ENCODE measurements at regions not wholly inside any gene's neighbourhood (a gene's known extent, or its start where the extent isn't known, plus 50 kb on each side); places are given as distances from the start of the nearest gene placed in this dataset.
"Not testable (repeated sequence)": the region's sequence is repeated elsewhere in the genome, so short reads cannot be mapped to it uniquely, and the experiment has no call there.

GRCh38 chr5:131005963-131006684, 158.9 kb downstream of the HINT1 start:
- no peak for DNase-seq

- no peak for DNase-seq
Measured at GRCh38 chr5:131001507-131001906, 163.5 kb downstream of the HINT1 start.

GRCh38 chr5:131000289-131000688, 164.8 kb downstream of the HINT1 start:
- DNase-seq: no peak

GRCh38 chr5:130996720-130997119, 168.3 kb downstream of the HINT1 start:
- not testable (repeated sequence) for DNase-seq

- DNase-seq: no peak
Measured at GRCh38 chr5:130995851-130996250, 169.2 kb downstream of the HINT1 start.

- no peak for DNase-seq
Measured at GRCh38 chr5:130995254-130995515, 169.9 kb downstream of the HINT1 start.

GRCh38 chr5:130994496-130995253, 170.4 kb downstream of the HINT1 start:
- DNase-seq: no peak

GRCh38 chr5:130992621-130993020, 172.4 kb downstream of the HINT1 start:
- DNase-seq: no peak

- no peak for DNase-seq
Measured at GRCh38 chr5:130992095-130992494, 173.0 kb downstream of the HINT1 start.

- no peak for DNase-seq
Measured at GRCh38 chr5:130985776-130986175, 179.3 kb downstream of the HINT1 start.

- no peak for DNase-seq
Measured at GRCh38 chr5:130981663-130982062, 183.4 kb downstream of the HINT1 start.

- DNase-seq: no peak
Measured at GRCh38 chr5:130978475-130978874, 186.6 kb downstream of the HINT1 start.

GRCh38 chr5:130976493-130976892, 188.6 kb downstream of the HINT1 start:
- DNase-seq: no peak

GRCh38 chr5:130975847-130976246, 189.2 kb downstream of the HINT1 start:
- DNase-seq: no peak

- no peak for DNase-seq
Measured at GRCh38 chr5:130975299-130975698, 189.8 kb downstream of the HINT1 start.

- no peak for DNase-seq
Measured at GRCh38 chr5:130974021-130974683, 190.9 kb downstream of the HINT1 start.

GRCh38 chr5:130966990-130967525, 198.0 kb downstream of the HINT1 start:
- no peak for DNase-seq

GRCh38 chr5:130965920-130966319, 199.1 kb downstream of the HINT1 start:
- no peak for DNase-seq

GRCh38 chr5:130965360-130965759, 199.7 kb downstream of the HINT1 start:
- DNase-seq: no peak

- no peak for DNase-seq
Measured at GRCh38 chr5:130964231-130965202, 200.5 kb downstream of the HINT1 start.

- DNase-seq: no peak
Measured at GRCh38 chr5:130963798-130964197, 201.3 kb downstream of the HINT1 start.

- DNase-seq: no peak
Measured at GRCh38 chr5:130957151-130957550, 207.9 kb downstream of the HINT1 start.

- DNase-seq: no peak
Measured at GRCh38 chr5:130955041-130955440, 210.0 kb downstream of the HINT1 start.
